Stimulated activated naive B cell treated with anti-CD40 and anti-IgM and Interleukin-4, amounts not matched to agents 10 μg/mL and 1 μg/mL and 100 μg/mL, for 72 hours (primary cell): ENCODE measurements at regions not wholly inside any gene's neighbourhood (a gene's known extent, or its start where the extent isn't known, plus 50 kb on each side); places are given as distances from the start of the nearest gene placed in this dataset.

Source experiments
- ATAC-seq, 2 donors: fragments of 150-1000 bp; cut with Tn5 transposase; replicated peaks; 2 replicates each; pipeline ENCODE4 v1.10.0; 2021; ENCODE audit warnings: moderate library complexity in 1 of 2
- DNase-seq: peaks from one replicate; pipeline ENCODE4 v3.0.0; 2021
- H3K27ac Mint-ChIP-seq: one replicate; pipeline ENCODE4 v1.8.0; 2022; ENCODE audit warnings: mild to moderate bottlenecking, mixed read lengths
- H3K27me3 Mint-ChIP-seq, 2 donors: one replicate each; pipeline ENCODE4 v1.8.0; 2022; ENCODE audit warnings: mixed read lengths in 2 of 2
- H3K36me3 Mint-ChIP-seq, 2 donors: one replicate each; pipeline ENCODE4 v1.8.0; 2022; ENCODE audit warnings: mixed read lengths in 2 of 2, mild to moderate bottlenecking in 1 of 2
- H3K4me1 Mint-ChIP-seq, 2 donors: one replicate each; pipeline ENCODE4 v1.8.0; 2022; ENCODE audit warnings: mixed read lengths in 2 of 2, mild to moderate bottlenecking in 1 of 2
- H3K4me3 Mint-ChIP-seq, 2 donors: one replicate each; pipeline ENCODE4 v1.8.0; 2022; ENCODE audit warnings: mild to moderate bottlenecking in 2 of 2, mixed read lengths in 2 of 2, moderate library complexity in 1 of 2
- H3K9me3 Mint-ChIP-seq, 2 donors: one replicate each; pipeline ENCODE4 v1.8.0; 2022; ENCODE audit warnings: mixed read lengths in 2 of 2, mild to moderate bottlenecking in 1 of 2

GRCh38 chr4:115670930-115671329, 557.5 kb upstream of the NDST4 start:
- H3K27ac Mint-ChIP-seq, result no peak overlapping the region
- no peaks in the 10 kb centered on the region for H3K36me3 Mint-ChIP-seq
- ATAC-seq, result no peak
- H3K4me1 Mint-ChIP-seq, result no peaks in the 10 kb centered on the region
- no peak overlapping the region for H3K4me3 Mint-ChIP-seq
- no peak for DNase-seq
- H3K27me3 Mint-ChIP-seq, result no peaks in the 10 kb centered on the region
- H3K9me3 Mint-ChIP-seq, result no peaks in the 10 kb centered on the region

GRCh38 chr4:115668396-115668795, 555.0 kb upstream of the NDST4 start:
- H3K4me3 Mint-ChIP-seq, result no peak overlapping the region
- no peaks in the 10 kb centered on the region for H3K9me3 Mint-ChIP-seq
- H3K27ac Mint-ChIP-seq, result no peak overlapping the region
- DNase-seq (no peak), ATAC-seq (no peak)
- no peaks in the 10 kb centered on the region for H3K27me3 Mint-ChIP-seq
- no peaks in the 10 kb centered on the region for H3K4me1 Mint-ChIP-seq
- no peaks in the 10 kb centered on the region for H3K36me3 Mint-ChIP-seq

- no peaks in the 10 kb centered on the region for H3K4me1 Mint-ChIP-seq
- no peak overlapping the region for H3K4me3 Mint-ChIP-seq
- ATAC-seq, result no peak
Observed at GRCh38 chr4:115664285-115664684, 550.9 kb upstream of the NDST4 start.

GRCh38 chr4:115660465-115660864, 547.0 kb upstream of the NDST4 start:
- no peaks in the 10 kb centered on the region for H3K27me3 Mint-ChIP-seq
- no peak overlapping the region for H3K4me3 Mint-ChIP-seq
- no peak for ATAC-seq
- H3K9me3 Mint-ChIP-seq, result peaks cover 0 to 1% of the 10 kb centered on the region in 2 donors
- H3K27ac Mint-ChIP-seq, result no peak overlapping the region
- H3K4me1 Mint-ChIP-seq, result no peaks in the 10 kb centered on the region
- no peak for DNase-seq
- H3K36me3 Mint-ChIP-seq, result no peaks in the 10 kb centered on the region

More at GRCh38 chr4:115664285-115664684, 550.9 kb upstream of the NDST4 start:
- H3K27me3 Mint-ChIP-seq, result no peaks in the 10 kb centered on the region
- no peaks in the 10 kb centered on the region for H3K36me3 Mint-ChIP-seq
- H3K27ac Mint-ChIP-seq, result no peak overlapping the region
- no peak for DNase-seq
- H3K9me3 Mint-ChIP-seq, result no peaks in the 10 kb centered on the region

- no peaks in the 10 kb centered on the region for H3K4me1 Mint-ChIP-seq
- H3K27ac Mint-ChIP-seq, result no peak overlapping the region
- no peaks in the 10 kb centered on the region for H3K36me3 Mint-ChIP-seq
- DNase-seq, result no peak
- no peak for ATAC-seq
- H3K27me3 Mint-ChIP-seq, result no peaks in the 10 kb centered on the region
- H3K4me3 Mint-ChIP-seq, result no peak overlapping the region
- peaks cover 0 to 3% of the 10 kb centered on the region in 2 donors for H3K9me3 Mint-ChIP-seq
Observed at GRCh38 chr4:115657991-115658650, 544.7 kb upstream of the NDST4 start.

DNA sequence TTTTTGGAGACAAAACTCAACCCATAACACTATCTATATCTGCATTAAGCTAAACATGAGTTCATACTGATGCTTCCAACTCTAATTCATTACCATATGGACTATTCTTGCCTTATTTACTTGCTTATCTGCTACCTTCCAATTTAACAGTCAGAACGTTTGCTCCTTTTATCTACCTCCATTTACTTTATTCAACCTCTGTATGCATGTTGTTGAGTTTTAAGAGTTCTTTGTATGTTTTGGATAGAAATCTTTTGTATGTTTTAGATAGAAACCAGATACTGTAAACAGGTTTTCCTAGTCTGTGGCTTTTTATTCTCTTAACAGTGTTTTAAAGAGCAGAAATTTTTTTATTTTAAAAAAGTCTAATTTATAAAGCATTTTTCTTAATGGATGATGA, 542.2 kb upstream of the NDST4 start:
- H3K27ac Mint-ChIP-seq, result no peak overlapping the region
- H3K9me3 Mint-ChIP-seq, result peaks cover 0 to 3% of the 10 kb centered on the region in 2 donors
- DNase-seq (no peak), ATAC-seq (no peak)
- no peaks in the 10 kb centered on the region for H3K4me1 Mint-ChIP-seq
- no peak overlapping the region for H3K4me3 Mint-ChIP-seq
- H3K27me3 Mint-ChIP-seq, result no peaks in the 10 kb centered on the region
- H3K36me3 Mint-ChIP-seq, result no peaks in the 10 kb centered on the region

DNA sequence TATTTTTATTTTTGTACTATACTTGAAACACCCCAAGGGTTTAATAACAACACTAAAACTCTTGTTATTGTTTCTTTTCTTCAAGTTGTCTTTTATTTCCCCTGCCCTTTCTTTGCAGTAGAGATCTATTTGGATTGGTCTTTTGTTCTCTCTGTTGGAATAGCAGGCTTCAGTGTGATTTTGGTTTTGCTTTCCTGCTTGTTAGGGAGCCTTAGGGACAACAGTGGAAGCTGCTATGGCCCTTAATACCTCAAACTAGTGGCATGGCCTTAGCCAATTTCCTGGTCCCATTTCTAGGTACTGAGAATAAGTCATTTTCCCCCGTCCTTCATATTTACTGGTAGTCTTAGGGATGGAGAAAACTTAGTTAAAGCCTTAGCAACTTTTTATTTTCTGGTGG, 535.4 kb upstream of the NDST4 start:
- Mint-ChIP-seq H3K27ac (no peak overlapping the region), H3K9me3 (peaks cover 0 to under 1% of the 10 kb centered on the region in 2 donors), H3K36me3 (no peaks in the 10 kb centered on the region), H3K4me3 (no peak overlapping the region), H3K4me1 (no peaks in the 10 kb centered on the region), H3K27me3 (no peaks in the 10 kb centered on the region)
- no peak for ATAC-seq
- DNase-seq, result no peak

GRCh38 chr4:115629270-115629669, 515.9 kb upstream of the NDST4 start:
- H3K9me3 Mint-ChIP-seq, result no peaks in the 10 kb centered on the region

GRCh38 chr4:115609631-115610030, 496.2 kb upstream of the NDST4 start:
- no peak overlapping the region for H3K27ac Mint-ChIP-seq
- DNase-seq (no peak), ATAC-seq (no peak)
- no peaks in the 10 kb centered on the region for H3K9me3 Mint-ChIP-seq
- H3K4me1 Mint-ChIP-seq, result no peaks in the 10 kb centered on the region
- H3K4me3 Mint-ChIP-seq, result no peak overlapping the region
- H3K27me3 Mint-ChIP-seq, result no peaks in the 10 kb centered on the region
- H3K36me3 Mint-ChIP-seq, result no peaks in the 10 kb centered on the region

More at GRCh38 chr4:115629270-115629669, 515.9 kb upstream of the NDST4 start:
- Mint-ChIP-seq H3K27me3 (no peaks in the 10 kb centered on the region), H3K27ac (no peak overlapping the region), H3K36me3 (no peaks in the 10 kb centered on the region), H3K4me1 (no peaks in the 10 kb centered on the region), H3K4me3 (no peak overlapping the region)
- DNase-seq, result no peak
- no peak for ATAC-seq

GRCh38 chr4:115607311-115607710, 493.9 kb upstream of the NDST4 start:
- Mint-ChIP-seq H3K27ac (no peak overlapping the region), H3K4me3 (no peak overlapping the region), H3K36me3 (no peaks in the 10 kb centered on the region), H3K4me1 (no peaks in the 10 kb centered on the region), H3K9me3 (no peaks in the 10 kb centered on the region), H3K27me3 (no peaks in the 10 kb centered on the region)
- DNase-seq (no peak), ATAC-seq (no peak)

DNA sequence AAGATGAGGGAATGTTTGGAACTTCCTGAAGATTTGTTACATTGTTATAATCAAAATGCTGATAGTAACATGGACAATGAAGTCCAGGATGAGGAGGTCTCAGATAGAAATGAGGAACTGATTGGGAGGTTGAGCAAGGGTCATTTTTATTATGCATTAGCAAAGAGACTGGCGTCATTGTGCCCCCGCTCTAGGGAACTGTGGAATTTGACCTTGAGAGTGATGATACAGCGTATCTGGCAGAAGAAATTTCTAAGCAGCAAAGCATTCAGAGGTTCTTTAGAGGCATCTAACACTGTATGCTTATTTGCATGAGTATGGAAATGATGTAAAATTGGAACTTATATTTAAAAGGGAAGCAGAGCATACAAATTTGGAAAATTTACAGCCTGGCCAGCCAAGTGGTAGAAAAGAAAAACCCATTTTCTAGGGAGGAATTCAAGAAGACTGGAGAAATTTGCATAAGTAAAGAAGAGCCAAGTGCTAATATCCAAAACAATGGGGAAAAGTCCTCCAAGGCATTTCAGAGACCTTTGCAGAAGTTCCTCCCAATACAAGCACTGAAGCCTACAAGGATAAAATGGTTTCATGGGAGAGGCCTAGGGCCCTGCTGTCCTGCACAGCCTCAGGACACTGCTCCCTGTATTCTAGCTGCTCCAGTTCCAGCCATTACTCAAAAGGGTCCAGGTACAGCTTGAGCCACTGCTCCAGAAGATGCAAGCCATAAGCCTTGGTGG, 483.0 kb upstream of the NDST4 start:
- ATAC-seq (no peak), DNase-seq (no peak)
- Mint-ChIP-seq H3K9me3 (peaks cover 6 to 10% of the 10 kb centered on the region in 2 donors), H3K4me1 (no peaks in the 10 kb centered on the region), H3K27me3 (no peaks in the 10 kb centered on the region), H3K4me3 (no peak overlapping the region), H3K36me3 (no peaks in the 10 kb centered on the region), H3K27ac (no peak overlapping the region)

- Mint-ChIP-seq H3K27ac (no peak overlapping the region), H3K36me3 (no peaks in the 10 kb centered on the region)
- no peak for ATAC-seq
Observed at GRCh38 chr4:115580901-115581300, 467.5 kb upstream of the NDST4 start.

GRCh38 chr4:115575851-115576250, 462.4 kb upstream of the NDST4 start:
- no peak for DNase-seq
- H3K9me3 Mint-ChIP-seq, result peaks cover 0 to 5% of the 10 kb centered on the region in 2 donors
- ATAC-seq, result no peak
- no peak overlapping the region for H3K27ac Mint-ChIP-seq
- no peaks in the 10 kb centered on the region for H3K36me3 Mint-ChIP-seq
- H3K27me3 Mint-ChIP-seq, result no peaks in the 10 kb centered on the region
- no peaks in the 10 kb centered on the region for H3K4me1 Mint-ChIP-seq
- H3K4me3 Mint-ChIP-seq, result no peak overlapping the region

More at GRCh38 chr4:115580901-115581300, 467.5 kb upstream of the NDST4 start:
- DNase-seq, result no peak
- H3K9me3 Mint-ChIP-seq, result no peaks in the 10 kb centered on the region
- no peak overlapping the region for H3K4me3 Mint-ChIP-seq
- H3K27me3 Mint-ChIP-seq, result no peaks in the 10 kb centered on the region
- no peaks in the 10 kb centered on the region for H3K4me1 Mint-ChIP-seq

DNA sequence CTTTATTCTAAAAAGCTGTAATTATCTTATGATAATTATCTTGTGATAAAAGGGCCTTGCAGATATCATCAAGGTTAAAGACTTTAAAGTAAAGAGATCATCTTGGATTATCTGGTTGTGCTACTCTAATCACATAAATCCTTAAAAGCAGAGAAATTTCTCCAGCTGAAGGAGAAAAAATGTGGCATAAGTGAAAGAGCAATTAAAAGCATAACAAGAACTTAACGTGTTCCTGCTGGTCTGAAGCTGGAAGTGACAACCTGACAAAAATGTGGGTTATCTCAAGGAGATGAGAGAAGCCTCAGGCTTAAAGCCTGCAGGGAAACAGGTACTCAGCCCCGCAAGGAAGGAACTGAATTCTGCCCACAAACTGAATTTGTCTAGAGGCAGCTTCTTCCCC, 449.1 kb upstream of the NDST4 start:
- no peaks in the 10 kb centered on the region for H3K27me3 Mint-ChIP-seq
- no peak for ATAC-seq
- no peaks in the 10 kb centered on the region for H3K36me3 Mint-ChIP-seq
- H3K4me1 Mint-ChIP-seq, result no peaks in the 10 kb centered on the region
- no peaks in the 10 kb centered on the region for H3K9me3 Mint-ChIP-seq
- H3K4me3 Mint-ChIP-seq, result no peak overlapping the region
- DNase-seq, result no peak
- no peak overlapping the region for H3K27ac Mint-ChIP-seq

DNA sequence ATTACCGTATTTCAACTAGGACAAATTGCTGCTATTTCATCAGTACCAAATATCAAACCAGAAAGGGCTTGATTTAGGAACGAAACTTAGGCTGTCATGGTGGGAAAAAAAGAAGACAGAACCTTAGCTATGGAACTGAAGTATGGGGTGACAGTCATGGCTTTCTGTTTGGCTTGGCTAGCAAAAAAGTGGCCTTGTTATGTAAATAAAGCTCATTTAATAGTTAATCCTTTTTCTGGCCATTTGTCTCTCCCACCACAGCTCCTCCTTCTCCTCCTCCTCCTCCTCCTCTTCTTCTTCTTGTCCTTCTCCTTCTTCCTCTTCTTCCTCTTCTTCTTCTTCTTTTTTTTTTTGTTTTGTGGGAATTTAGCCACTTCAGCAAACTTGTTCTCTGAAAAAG, 434.7 kb upstream of the NDST4 start:
- Mint-ChIP-seq H3K27ac (no peak overlapping the region), H3K9me3 (peaks cover 0 to 1% of the 10 kb centered on the region in 2 donors), H3K27me3 (no peaks in the 10 kb centered on the region), H3K4me3 (no peak overlapping the region), H3K4me1 (no peaks in the 10 kb centered on the region), H3K36me3 (no peaks in the 10 kb centered on the region)
- no peak for ATAC-seq
- no peak for DNase-seq
